MCF 10A (cell line): ENCODE measurements at regions not wholly inside any gene's neighbourhood (a gene's known extent, or its start where the extent isn't known, plus 50 kb on each side); places are given as distances from the start of the nearest gene placed in this dataset.
"Not testable (repeated sequence)": the region's sequence is repeated elsewhere in the genome, so short reads cannot be mapped to it uniquely, and the experiment has no call there.

ENCODE experiments used
- BruUV-seq: library from RNA; stranded (reverse); fragments of 400-500 nt; replicated peaks from 2 replicates; lab custom pipeline; 2021; lab: Mats Ljungman, UMichigan
- CTCF ChIA-PET: fragments of 300-600 bp; sonication (Branson Sonifier 250); formaldehyde crosslinking; extraction: SDS; loops from one replicate; lab custom pipeline; 2021; ENCODE audit warnings: antibody characterized with exemption, inconsistent platforms; lab: Yijun Ruan, JAX
- POLR2A ChIA-PET: fragments of 300-600, 350-650 bp; sonication (Branson Sonifier 250); formaldehyde crosslinking; extraction: SDS; loops from one replicate; lab custom pipeline; 2020; ENCODE audit warnings: antibody characterized with exemption, inconsistent platforms; lab: Yijun Ruan, JAX
- DNase-seq: peaks from one replicate; pipeline ENCODE4 v3.0.0-alpha.2; 2018; ENCODE audit not compliant: unreplicated experiment
- H3K27ac Mint-ChIP-seq: one replicate; pipeline ENCODE4 v1.8.0; 2022; ENCODE audit warnings: mild to moderate bottlenecking, low read depth, mixed read lengths; ENCODE audit not compliant: unreplicated experiment
- H3K27me3 Mint-ChIP-seq: one replicate; pipeline ENCODE4 v1.8.0; 2022; ENCODE audit warnings: mixed read lengths; ENCODE audit not compliant: insufficient read depth, unreplicated experiment
- H3K36me3 Mint-ChIP-seq: one replicate; pipeline ENCODE4 v1.8.0; 2022; ENCODE audit warnings: mild to moderate bottlenecking, moderate library complexity, mixed read lengths; ENCODE audit not compliant: insufficient read depth, unreplicated experiment
- H3K4me1 Mint-ChIP-seq: one replicate; pipeline ENCODE4 v1.8.0; 2022; ENCODE audit warnings: mixed read lengths; ENCODE audit not compliant: insufficient read depth, unreplicated experiment
- H3K4me3 Mint-ChIP-seq: one replicate; pipeline ENCODE4 v1.8.0; 2022; ENCODE audit warnings: mild to moderate bottlenecking, moderate library complexity, mixed read lengths; ENCODE audit not compliant: unreplicated experiment
- H3K9me3 Mint-ChIP-seq: one replicate; pipeline ENCODE4 v1.8.0; 2022; ENCODE audit warnings: mixed read lengths; ENCODE audit not compliant: unreplicated experiment
- CTCF ChIP-seq: fragments of 200-600 bp; IDR thresholded peaks from one replicate; pipeline ENCODE4 v1.8.0; 2022; ENCODE audit warnings: antibody characterized with exemption, mild to moderate bottlenecking; ENCODE audit not compliant: unreplicated experiment
- intact Hi-C: fragments of 100-400 bp; cut with micrococcal nuclease; formaldehyde crosslinking; loops from 2 replicates; pipeline ENCODE4 v1.14.1; 2022

DNA sequence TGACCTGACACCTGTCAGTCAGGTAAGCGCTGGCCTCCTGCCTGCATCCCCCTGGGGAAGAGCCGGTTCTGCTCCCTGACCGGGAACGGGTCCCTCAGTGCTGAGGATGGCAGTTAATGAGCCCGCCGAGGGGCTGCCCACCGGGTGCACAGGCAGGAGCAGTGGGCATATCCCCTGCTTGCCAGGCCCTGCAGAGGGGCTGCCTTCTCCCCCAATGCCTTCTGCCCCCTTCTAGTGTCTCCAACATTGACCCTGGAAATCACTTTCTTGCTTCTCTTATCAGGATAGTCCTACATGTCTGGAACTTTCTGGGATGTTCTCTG, 388.5 kb downstream of the SEC14L1 start:
- Mint-ChIP-seq H3K27me3 (no peaks in the 10 kb centered on the region), H3K36me3 (peaks cover 8% of the 10 kb centered on the region), H3K9me3 (peaks cover 3% of the 10 kb centered on the region), H3K4me1 (no peaks in the 10 kb centered on the region), H3K27ac (no peak overlapping the region), H3K4me3 (no peak overlapping the region)
- intact Hi-C loops: no loop called here
- CTCF ChIA-PET: interaction anchor here (0.5 kb wide), 1 partner anchor 12 kb away, joined by 3 read pairs; no protein-coding TSS in a partner anchor
- BruUV-seq: no TSS peak
- POLR2A ChIA-PET: no interaction called here
- no peak for DNase-seq
- TF ChIP-seq CTCF: no peak

DNA sequence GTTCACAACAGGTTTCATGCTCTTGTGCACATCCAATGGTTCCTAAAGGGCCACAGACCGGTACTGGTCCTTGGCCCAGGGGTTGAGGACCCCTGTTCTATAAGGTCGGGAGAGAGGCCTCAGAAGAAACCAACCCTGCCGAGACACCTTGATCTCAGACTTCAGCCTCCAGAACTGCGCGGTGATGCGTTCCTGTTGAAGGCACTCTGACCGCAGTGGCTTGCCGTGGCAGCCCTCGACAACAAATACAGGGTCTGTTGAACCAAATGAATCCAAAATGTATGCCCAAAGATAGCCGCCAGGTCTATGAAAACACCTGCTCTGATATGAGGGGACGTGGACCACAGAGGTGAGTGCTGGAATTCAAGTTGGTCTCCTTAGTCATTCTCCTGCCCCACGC, 389.8 kb downstream of the SEC14L1 start:
- Mint-ChIP-seq H3K4me3 (no peak overlapping the region), H3K27ac (no peak overlapping the region), H3K9me3 (peaks cover 7% of the 10 kb centered on the region), H3K27me3 (no peaks in the 10 kb centered on the region), H3K4me1 (no peaks in the 10 kb centered on the region), H3K36me3 (peaks cover 5% of the 10 kb centered on the region)
- ChIA-PET CTCF (interaction anchor here (1.1 kb wide), 1 partner anchor 10 kb away, joined by 5 read pairs; no protein-coding TSS in a partner anchor), POLR2A (no interaction called here)
- no peak for TF ChIP-seq CTCF
- no TSS peak for BruUV-seq
- intact Hi-C loops: no loop called here
- no peak for DNase-seq

GRCh38 chr17:77531002-77531401, 390.2 kb downstream of the SEC14L1 start:
- H3K4me3 Mint-ChIP-seq: no peak overlapping the region
- no TSS peak for BruUV-seq
- peaks cover 5% of the 10 kb centered on the region for H3K36me3 Mint-ChIP-seq
- no peaks in the 10 kb centered on the region for H3K27me3 Mint-ChIP-seq
- no peaks in the 10 kb centered on the region for H3K4me1 Mint-ChIP-seq
- intact Hi-C loops: no loop called here
- TF ChIP-seq CTCF: no peak
- peaks cover 7% of the 10 kb centered on the region for H3K9me3 Mint-ChIP-seq
- no peak for DNase-seq
- CTCF ChIA-PET: no interaction called here
- H3K27ac Mint-ChIP-seq: no peak overlapping the region
- POLR2A ChIA-PET: no interaction called here

DNA sequence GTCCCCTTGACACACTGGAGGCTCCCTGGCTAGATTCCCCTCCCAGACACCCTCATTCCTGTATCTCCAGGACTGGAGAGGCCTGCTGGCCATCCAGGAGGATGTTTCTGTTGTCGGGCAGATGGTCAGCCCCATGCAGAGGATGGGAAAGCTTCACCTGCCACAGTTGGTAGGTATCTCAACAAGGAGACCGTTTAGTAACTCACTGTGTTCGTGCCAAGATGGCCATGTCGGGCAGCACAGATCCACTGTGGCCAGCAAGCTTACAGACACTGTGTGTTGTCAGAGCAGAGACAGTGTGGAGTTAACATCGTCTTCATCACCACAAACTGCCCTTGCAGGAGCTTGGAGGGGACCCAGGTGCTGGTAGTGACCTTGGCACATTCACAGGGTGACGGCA, 390.9 kb downstream of the SEC14L1 start:
- no peaks in the 10 kb centered on the region for H3K4me1 Mint-ChIP-seq
- TF ChIP-seq CTCF: no peak
- H3K27me3 Mint-ChIP-seq: no peaks in the 10 kb centered on the region
- H3K36me3 Mint-ChIP-seq: peaks cover 5% of the 10 kb centered on the region
- CTCF ChIA-PET: no interaction called here
- BruUV-seq: no TSS peak
- DNase-seq: no peak
- no peak overlapping the region for H3K4me3 Mint-ChIP-seq
- no peak overlapping the region for H3K27ac Mint-ChIP-seq
- POLR2A ChIA-PET: no interaction called here
- peaks cover 7% of the 10 kb centered on the region for H3K9me3 Mint-ChIP-seq
- intact Hi-C loops: no loop called here

- H3K4me1 Mint-ChIP-seq, POLR2A ChIA-PET: not testable (repeated sequence)
Measured at GRCh38 chr17:77533697-77534096, 392.9 kb downstream of the SEC14L1 start.

More at GRCh38 chr17:77533697-77534096, 392.9 kb downstream of the SEC14L1 start:
- BruUV-seq, H3K27ac Mint-ChIP-seq, H3K36me3 Mint-ChIP-seq, H3K9me3 Mint-ChIP-seq, DNase-seq, CTCF ChIA-PET, intact Hi-C loops, H3K4me3 Mint-ChIP-seq: not testable (repeated sequence)
- peaks cover 14% of the 10 kb centered on the region for H3K27me3 Mint-ChIP-seq
